ENCODE measurements at regions not wholly inside any gene's neighbourhood (a gene's known extent, or its start where the extent isn't known, plus 50 kb on each side); places are given as distances from the start of the nearest gene placed in this dataset.

- H3K9me3 Mint-ChIP-seq, result peaks cover 18% of the 10 kb centered on the region
- peaks cover 57% of the 10 kb centered on the region for H3K27me3 Mint-ChIP-seq (ENCODE audit: low read depth, poor library complexity)
- no peak for DNase-seq
- peak overlapping the region; percentile 87 for H3K4me3 Mint-ChIP-seq
- peaks cover 34% of the 10 kb centered on the region for H3K4me1 Mint-ChIP-seq
- H3K36me3 Mint-ChIP-seq (ENCODE audit: low read depth), result peaks cover 5% of the 10 kb centered on the region
- TF ChIP-seq CTCF (IDR thresholded peaks at IDR 0.05), result no peak
- no peak overlapping the region for H3K27ac Mint-ChIP-seq
Observed at GRCh38 chr10:21174715-21175495, 277.8 kb upstream of the NEBL start.

- Mint-ChIP-seq H3K36me3 (ENCODE audit: low read depth) (no peaks in the 10 kb centered on the region), H3K4me1 (peaks cover 42% of the 10 kb centered on the region), H3K4me3 (peak overlapping the region; percentile 87), H3K9me3 (peaks cover 10% of the 10 kb centered on the region), H3K27ac (no peak overlapping the region), H3K27me3 (ENCODE audit: low read depth, poor library complexity) (peaks cover 57% of the 10 kb centered on the region)
- peak; percentile 73 for DNase-seq
- TF ChIP-seq CTCF (IDR thresholded peaks at IDR 0.05), result no peak
Observed at GRCh38 chr10:21173802-21174714, 276.9 kb upstream of the NEBL start.

- H3K27me3 Mint-ChIP-seq (ENCODE audit: low read depth, poor library complexity), result peaks cover 57% of the 10 kb centered on the region
- H3K27ac Mint-ChIP-seq, result no peak overlapping the region
Observed at GRCh38 chr10:21172930-21173801, 276.1 kb upstream of the NEBL start.

DNA sequence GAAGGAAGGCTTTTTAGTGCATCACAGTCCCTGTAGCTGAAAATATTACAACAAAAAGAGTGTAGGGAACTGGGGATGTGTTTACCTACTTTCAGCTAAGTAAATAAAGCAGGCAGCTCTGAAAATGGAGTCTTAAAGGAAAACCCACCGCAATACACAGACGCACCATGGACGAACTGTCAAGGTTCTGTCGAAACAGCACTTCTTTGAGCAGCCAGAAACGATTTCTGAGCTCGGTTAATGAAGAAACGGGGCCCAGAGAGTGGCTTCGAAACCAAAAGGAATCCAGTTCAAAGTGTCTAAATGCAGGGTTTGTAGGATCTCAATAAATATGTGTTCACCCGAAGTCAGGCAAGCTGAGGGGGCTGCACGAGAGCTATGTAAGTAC is 275.4 kb upstream of the NEBL start:
- Mint-ChIP-seq H3K4me1 (peaks cover 50% of the 10 kb centered on the region), H3K27me3 (ENCODE audit: low read depth, poor library complexity) (peaks cover 57% of the 10 kb centered on the region), H3K4me3 (peak overlapping the region; percentile 87), H3K36me3 (ENCODE audit: low read depth) (no peaks in the 10 kb centered on the region), H3K27ac (no peak overlapping the region), H3K9me3 (no peaks in the 10 kb centered on the region)
- no peak for TF ChIP-seq CTCF (IDR thresholded peaks at IDR 0.05)
- no peak for DNase-seq

More at GRCh38 chr10:21172930-21173801, 276.1 kb upstream of the NEBL start:
- Mint-ChIP-seq H3K9me3 (peaks cover 2% of the 10 kb centered on the region), H3K4me1 (peaks cover 50% of the 10 kb centered on the region), H3K36me3 (ENCODE audit: low read depth) (no peaks in the 10 kb centered on the region), H3K4me3 (peak overlapping the region; percentile 87)
- no peak for TF ChIP-seq CTCF (IDR thresholded peaks at IDR 0.05)
- peak; percentile 54 for DNase-seq

DNA sequence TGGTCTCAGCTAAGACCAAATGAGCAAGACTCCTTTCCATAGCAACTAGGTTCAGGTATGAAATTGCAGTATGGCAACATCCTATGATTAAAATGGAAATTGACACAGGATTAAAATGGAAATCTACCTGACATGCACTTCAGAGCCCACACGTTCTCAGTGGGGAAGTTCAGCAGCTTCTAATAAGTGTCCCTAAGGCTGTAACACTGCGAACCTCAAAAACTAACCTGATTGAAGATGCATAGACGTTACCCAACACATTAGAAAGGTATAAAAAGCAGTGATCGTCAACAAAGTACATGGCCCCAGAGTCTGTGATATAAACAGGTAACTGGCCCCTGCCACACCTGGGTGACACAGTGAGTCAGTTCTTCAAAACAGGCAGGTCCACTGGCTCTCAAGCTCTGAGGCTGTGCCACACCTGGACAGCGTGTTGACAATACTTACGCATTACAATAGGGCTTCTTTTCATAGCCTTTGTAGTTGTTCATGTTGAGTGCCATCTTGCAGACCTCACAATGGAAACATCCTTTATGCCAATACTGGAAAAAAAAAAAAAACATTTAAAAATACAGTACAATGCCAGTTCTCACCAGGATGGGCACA is 274.9 kb upstream of the NEBL start:
- no peaks in the 10 kb centered on the region for H3K9me3 Mint-ChIP-seq
- no peak for TF ChIP-seq CTCF (IDR thresholded peaks at IDR 0.05)
- H3K27ac Mint-ChIP-seq, result no peak overlapping the region

More for the DNA sequence above, 274.9 kb upstream of the NEBL start:
- no peak for DNase-seq
- peaks cover 53% of the 10 kb centered on the region for H3K4me1 Mint-ChIP-seq
- no peaks in the 10 kb centered on the region for H3K36me3 Mint-ChIP-seq (ENCODE audit: low read depth)
- H3K27me3 Mint-ChIP-seq (ENCODE audit: low read depth, poor library complexity), result peaks cover 57% of the 10 kb centered on the region
- H3K4me3 Mint-ChIP-seq, result peak overlapping the region; percentile 87
